ACHN (cell line): ENCODE measurements at regions not wholly inside any gene's neighbourhood (a gene's known extent, or its start where the extent isn't known, plus 50 kb on each side); places are given as distances from the start of the nearest gene placed in this dataset.

Source experiments
- DNase-seq: peaks from one replicate; pipeline ENCODE4 v3.0.0-alpha.2; 2015
- in situ Hi-C: cut with HindIII; loops from 2 replicates; pipeline ENCODE4 v1.10.0; 2017; ENCODE audit warnings: low sequenced_read_pairs, low pct_ligation_motif_present, low pct_unique_long_range_greater_than_20kb

DNA sequence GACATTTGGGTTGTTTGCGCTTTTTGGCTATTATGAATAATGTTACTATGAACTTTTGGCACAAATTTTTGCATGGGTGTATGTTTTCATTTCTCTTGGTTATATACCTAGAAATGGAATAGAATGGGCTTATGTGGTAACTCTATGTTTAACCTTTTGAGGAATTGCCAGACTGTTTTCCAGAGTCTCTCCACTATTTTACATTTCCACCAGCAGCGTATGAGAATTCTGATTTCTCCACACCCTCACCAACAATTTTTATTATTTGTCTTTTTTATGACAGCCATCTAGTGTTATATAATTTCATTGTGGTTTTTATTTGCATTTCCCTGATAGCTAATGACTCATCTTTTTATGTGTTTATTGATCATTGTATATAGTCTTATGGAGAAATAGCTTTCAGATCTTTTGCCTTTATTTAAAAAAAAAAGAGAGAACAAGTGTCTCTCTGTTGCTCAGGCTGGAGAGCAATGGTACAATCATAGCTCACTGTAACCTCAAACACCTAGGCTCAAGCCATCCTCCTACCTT, 247.2 kb downstream of the OPA1 start:
- in situ Hi-C loops = no loop called here
- DNase-seq = no peak

- no peak for DNase-seq
- in situ Hi-C loops = no loop called here
Measured at GRCh38 chr3:193841581-193841980, 248.6 kb downstream of the OPA1 start.

DNA sequence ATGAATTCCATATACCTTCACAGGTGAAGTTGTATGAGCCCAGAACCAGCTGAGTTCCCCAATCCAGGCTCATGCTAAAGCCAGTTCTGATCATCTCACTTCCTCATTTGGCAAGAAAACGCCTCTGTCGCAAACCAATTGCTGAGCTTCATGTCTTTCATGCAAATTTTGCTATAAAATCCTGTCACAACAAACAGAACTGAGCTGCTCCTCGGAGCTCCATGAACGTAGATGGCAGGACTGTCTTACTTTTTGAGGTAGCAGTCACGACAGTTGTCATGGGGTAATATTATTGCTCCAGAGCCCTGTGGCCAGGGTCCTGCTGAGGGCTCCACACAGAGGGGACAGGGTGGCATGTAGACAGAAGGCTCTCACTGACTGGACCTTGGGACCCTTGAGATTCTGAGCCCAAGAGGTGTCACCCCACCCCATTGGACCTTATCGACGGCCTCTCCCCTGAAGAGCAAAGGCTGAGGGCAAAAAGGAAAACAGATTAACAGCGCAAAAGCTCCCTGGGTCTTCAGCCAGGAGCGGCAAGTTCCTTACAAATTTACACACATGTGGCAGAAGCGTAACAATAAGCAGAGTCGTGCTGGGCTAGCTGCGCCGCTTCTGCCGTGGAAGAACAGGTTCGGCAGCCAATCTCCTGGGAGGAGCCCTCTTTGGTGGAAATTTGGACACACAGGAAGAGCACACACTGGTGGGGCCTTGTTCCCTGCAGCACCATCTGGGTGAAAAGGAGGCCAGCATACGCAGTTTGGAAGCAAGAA, 249.2 kb downstream of the OPA1 start:
- no peak for DNase-seq
- in situ Hi-C loops = no loop called here

DNA sequence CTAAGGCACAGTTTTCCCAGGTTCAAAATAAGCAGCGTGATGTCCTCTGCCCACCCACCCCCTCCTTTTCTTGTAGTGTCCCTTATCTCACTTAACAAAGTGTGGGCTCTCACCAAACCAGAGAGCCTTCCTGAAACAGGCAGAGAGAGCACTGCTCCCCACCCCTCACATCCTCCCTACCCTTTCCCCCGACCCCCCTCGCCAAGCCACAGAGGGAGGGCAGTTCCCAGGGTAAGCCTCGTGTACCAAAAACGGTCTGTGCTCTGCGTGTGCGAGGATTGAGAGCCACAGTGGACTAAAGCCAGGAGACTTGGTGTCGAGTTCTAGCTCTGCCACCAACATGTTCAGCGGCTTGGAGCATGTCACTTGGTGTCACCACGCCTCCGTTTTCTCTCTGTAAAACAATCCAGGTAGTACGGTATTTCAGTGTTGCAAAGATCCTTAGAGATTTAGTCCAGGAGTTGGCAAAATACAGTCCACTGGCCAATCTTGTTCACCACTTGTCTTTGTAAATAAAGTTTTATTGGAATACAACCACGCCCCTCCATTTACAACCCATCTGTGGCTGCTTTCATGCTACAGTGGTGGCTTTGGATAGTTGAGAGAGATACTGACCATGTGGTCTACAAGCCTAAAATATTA, 249.9 kb downstream of the OPA1 start:
- in situ Hi-C loops = no loop called here
- no peak for DNase-seq

DNA sequence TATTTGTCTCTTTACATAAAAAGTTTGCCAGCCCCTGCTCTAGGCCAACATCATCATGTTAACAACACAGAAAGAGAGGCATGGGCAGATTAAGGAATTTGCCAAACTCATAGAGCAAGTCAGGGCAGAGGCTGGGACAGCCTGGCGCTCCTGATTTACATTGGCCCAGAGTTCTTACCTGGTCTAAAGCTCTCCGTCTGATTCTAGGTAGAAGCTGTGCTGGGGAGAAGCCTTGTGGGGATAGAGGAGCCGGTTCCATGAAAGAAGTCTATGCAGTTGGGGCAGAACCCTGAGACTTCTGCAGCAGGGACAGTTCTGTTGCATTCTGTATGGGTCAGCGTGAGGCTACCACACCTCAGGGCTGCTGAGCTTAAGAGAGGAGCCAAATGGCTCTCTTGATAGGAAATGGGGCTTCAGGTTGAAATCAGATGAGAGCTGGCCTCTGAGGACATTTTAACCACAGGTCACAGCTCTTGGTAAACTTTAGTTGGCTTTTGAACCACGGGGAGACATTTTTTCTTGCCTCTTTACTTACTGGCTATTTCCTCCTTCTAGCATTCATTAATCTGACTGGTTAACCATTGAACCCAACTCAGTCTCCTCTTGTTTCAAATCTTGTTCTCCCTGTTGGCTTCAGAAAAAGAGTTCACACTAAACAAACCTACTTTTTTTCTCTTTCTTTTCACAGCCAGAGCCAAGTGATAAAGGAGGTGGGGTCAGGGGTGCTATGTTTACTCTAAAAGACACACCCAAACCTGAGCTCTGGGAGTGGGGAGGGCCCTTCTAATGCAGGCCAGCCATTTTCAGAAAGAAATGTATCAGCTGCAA, 250.7 kb downstream of the OPA1 start:
- peak; percentile 74 for DNase-seq
- in situ Hi-C loops = no loop called here

GRCh38 chr3:193844472-193844871, 251.5 kb downstream of the OPA1 start:
- in situ Hi-C loops = no loop called here
- no peak for DNase-seq

GRCh38 chr3:193845144-193845543, 252.1 kb downstream of the OPA1 start:
- in situ Hi-C loops = no loop called here
- DNase-seq = no peak

GRCh38 chr3:193846569-193846968, 253.6 kb downstream of the OPA1 start:
- DNase-seq = no peak
- in situ Hi-C loops = no loop called here

GRCh38 chr3:193847402-193847801, 254.4 kb downstream of the OPA1 start:
- in situ Hi-C loops = no loop called here
- no peak for DNase-seq

DNA sequence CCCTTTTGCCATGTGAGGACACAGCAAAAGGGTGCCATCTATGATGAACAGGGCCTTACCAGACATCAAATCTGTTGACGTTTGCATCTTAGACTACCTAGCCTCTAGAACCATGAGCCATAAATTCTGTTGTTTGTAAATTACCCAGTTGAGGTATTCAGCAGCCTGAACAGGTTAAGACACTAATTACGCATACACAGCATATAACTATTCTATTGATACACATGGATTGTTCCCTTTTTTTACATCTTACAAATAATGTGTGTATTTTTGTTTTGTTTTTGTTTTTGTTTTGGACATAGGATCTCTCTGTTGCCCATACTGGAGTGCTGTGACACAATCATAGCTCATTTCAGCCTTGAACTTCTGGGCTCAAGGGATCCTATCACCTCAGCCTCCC, 255.5 kb downstream of the OPA1 start:
- no peak for DNase-seq
- in situ Hi-C loops = no loop called here

GRCh38 chr3:193850084-193850619, 257.1 kb downstream of the OPA1 start:
- in situ Hi-C loops = no loop called here
- DNase-seq = no peak

DNA sequence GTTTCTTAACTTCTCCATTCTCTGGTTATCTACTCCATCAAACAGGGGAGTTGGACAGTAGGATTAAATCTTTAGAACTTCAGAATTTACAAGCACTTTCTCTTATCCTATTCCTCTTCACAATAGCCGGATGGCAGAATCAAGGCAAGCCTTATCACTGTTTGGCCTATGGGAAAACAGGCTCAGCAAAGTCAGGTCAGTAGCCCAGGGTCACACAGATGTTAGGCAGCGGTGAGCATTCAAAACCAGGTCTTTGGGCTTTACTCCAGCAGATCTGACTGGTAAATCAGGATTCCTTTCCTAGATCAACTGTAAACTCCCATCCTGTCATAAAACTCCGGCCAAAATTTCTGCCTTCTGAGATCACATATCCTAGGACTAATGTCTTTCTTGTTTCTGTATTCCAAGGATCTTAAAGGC, 258.4 kb downstream of the OPA1 start:
- DNase-seq = no peak
- in situ Hi-C loops = no loop called here

GRCh38 chr3:193851941-193852674, 259.1 kb downstream of the OPA1 start:
- peak; percentile 22 for DNase-seq
- in situ Hi-C loops = no loop called here

GRCh38 chr3:193852901-193853300, 259.9 kb downstream of the OPA1 start:
- no peak for DNase-seq
- in situ Hi-C loops = no loop called here

GRCh38 chr3:193853511-193854219, 260.7 kb downstream of the OPA1 start:
- in situ Hi-C loops = no loop called here
- no peak for DNase-seq

- in situ Hi-C loops = no loop called here
- DNase-seq = no peak
Measured at GRCh38 chr3:193857996-193858395, 265.0 kb downstream of the OPA1 start.

GRCh38 chr3:193859195-193859594, 266.2 kb downstream of the OPA1 start:
- DNase-seq = no peak
- in situ Hi-C loops = no loop called here

- no peak for DNase-seq
- in situ Hi-C loops = no loop called here
Measured at GRCh38 chr3:193861012-193861411, 268.0 kb downstream of the OPA1 start.
